K562 (cell line): ENCODE measurements at regions not wholly inside any gene's neighbourhood (a gene's known extent, or its start where the extent isn't known, plus 50 kb on each side); places are given as distances from the start of the nearest gene placed in this dataset.

Experiments
- ADNP ChIP-seq: fragments of 200-800 bp; sonication (Bioruptor generic); IDR thresholded peaks from 2 replicates; pipeline ENCODE4 v1.6.1; 2016; ENCODE audit warnings: missing genetic modification characterization, missing compliant biosample characterization
- EP300 ChIP-seq: IDR thresholded peaks from 2 replicates; pipeline ENCODE4 v1.6.1; 2012; ENCODE audit warnings: low read length, improper control_type of control experiment
- JUN ChIP-seq, 2 experiments: sonication (generic) in 1 of 2; formaldehyde crosslinking in 1 of 2; IDR thresholded peaks; 2 replicates each; pipeline versions ENCODE4 v1.6.1 to v1.8.0; 2012 to 2022; ENCODE audit warnings: borderline replicate concordance in 2 of 2, mild to moderate bottlenecking in 2 of 2, improper control_type of control experiment in 1 of 2, low read depth in 1 of 2, low read length in 1 of 2, missing genetic modification reagents in 1 of 2
- MTA3 ChIP-seq: fragments of 450-650 bp; formaldehyde crosslinking; IDR thresholded peaks from 2 replicates; pipeline ENCODE4 v1.6.1; 2017; ENCODE audit warnings: mild to moderate bottlenecking, borderline replicate concordance
- RAD51 ChIP-seq: fragments of 450-650 bp; IDR thresholded peaks from 2 replicates; pipeline ENCODE4 v1.7.1; 2016; ENCODE audit warnings: low read depth, mild to moderate bottlenecking, borderline replicate concordance
- SOX6 ChIP-seq: fragments of 450-650 bp; IDR thresholded peaks from 2 replicates; pipeline ENCODE4 v1.6.1; 2014; ENCODE audit warnings: mild to moderate bottlenecking
- YY1 ChIP-seq, 3 experiments: IDR thresholded peaks; 2 replicates each; pipeline ENCODE4 v1.6.1; 2011; ENCODE audit warnings: low read length in 2 of 3, mild to moderate bottlenecking in 2 of 3, moderate library complexity in 2 of 3, borderline replicate concordance in 1 of 3, control low read depth in 1 of 3, low read depth in 1 of 3; ENCODE audit not compliant: insufficient read depth in 3 of 3, insufficient replicate concordance in 2 of 3, control insufficient read depth in 1 of 3, insufficient read length in 1 of 3; ENCODE audit errors: extremely low read depth in 1 of 3
- ZNF140 ChIP-seq: fragments of 250-450 bp; sonication (Bioruptor Pico); IDR thresholded peaks from 2 replicates; pipeline ENCODE4 v1.8.0; 2021; ENCODE audit warnings: moderate library complexity, mild to moderate bottlenecking, inconsistent platforms
- TF ChIP-seq, protein P1 (sequence below), 3 experiments: IDR thresholded peaks in 2 of 3; conservative IDR thresholded peaks in 1 of 3; 2 replicates each; pipeline ENCODE4 v1.5.1; 2011 to 2012; ENCODE audit warnings: low read length in 3 of 3, mild to moderate bottlenecking in 3 of 3, control low read depth in 2 of 3, improper control_type of control experiment in 1 of 3, inconsistent platforms in 1 of 3, low read depth in 1 of 3, mixed read lengths in 1 of 3, moderate library complexity in 1 of 3; ENCODE audit not compliant: insufficient read depth in 2 of 3
- TF ChIP-seq, protein P2 (sequence below): fragments of 250-450 bp; sonication (Bioruptor Pico); IDR thresholded peaks from 2 replicates; pipeline ENCODE4 v1.8.0; 2022; ENCODE audit warnings: moderate library complexity, mild to moderate bottlenecking, inconsistent platforms

DNA sequence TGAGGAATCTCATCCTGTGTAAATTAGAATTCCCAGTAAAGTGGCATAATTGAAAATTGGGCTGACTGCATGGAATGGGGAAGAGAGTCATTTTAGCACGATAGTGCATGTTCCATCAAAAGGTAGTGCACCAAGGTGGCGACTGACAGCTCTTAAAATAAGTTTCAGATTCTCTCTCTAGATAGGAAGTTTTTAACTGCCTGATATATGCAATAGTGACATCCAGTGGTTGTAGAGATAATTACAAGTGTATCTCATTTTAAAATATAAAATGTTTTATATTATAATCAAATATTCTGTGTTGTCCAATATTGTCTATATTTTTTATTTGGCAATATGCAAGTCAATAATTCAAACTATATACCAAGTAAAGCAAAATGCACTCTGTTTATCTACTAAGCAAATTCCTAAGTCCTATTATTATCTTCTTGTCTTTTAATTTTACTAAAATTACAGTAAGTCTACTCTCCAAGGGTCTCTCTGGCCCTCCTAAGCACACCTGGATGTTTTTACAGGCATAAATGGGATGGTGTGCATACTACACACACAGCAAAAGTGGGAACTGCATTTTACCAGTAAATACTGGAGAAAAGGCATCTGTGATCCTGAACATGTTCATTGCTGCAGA, 397.7 kb upstream of the HNRNPA3 start:
- TF ChIP-seq, protein P1, sequence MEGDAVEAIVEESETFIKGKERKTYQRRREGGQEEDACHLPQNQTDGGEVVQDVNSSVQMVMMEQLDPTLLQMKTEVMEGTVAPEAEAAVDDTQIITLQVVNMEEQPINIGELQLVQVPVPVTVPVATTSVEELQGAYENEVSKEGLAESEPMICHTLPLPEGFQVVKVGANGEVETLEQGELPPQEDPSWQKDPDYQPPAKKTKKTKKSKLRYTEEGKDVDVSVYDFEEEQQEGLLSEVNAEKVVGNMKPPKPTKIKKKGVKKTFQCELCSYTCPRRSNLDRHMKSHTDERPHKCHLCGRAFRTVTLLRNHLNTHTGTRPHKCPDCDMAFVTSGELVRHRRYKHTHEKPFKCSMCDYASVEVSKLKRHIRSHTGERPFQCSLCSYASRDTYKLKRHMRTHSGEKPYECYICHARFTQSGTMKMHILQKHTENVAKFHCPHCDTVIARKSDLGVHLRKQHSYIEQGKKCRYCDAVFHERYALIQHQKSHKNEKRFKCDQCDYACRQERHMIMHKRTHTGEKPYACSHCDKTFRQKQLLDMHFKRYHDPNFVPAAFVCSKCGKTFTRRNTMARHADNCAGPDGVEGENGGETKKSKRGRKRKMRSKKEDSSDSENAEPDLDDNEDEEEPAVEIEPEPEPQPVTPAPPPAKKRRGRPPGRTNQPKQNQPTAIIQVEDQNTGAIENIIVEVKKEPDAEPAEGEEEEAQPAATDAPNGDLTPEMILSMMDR (IDR thresholded peaks at IDR 0.05 in 2 of 3, conservative IDR thresholded peaks at IDR 0.05 in 1 of 3; ENCODE audit: insufficient read depth in 2 of 3, low read depth in 1 of 3, low read length in 3 of 3): peak; percentile 49 to 82 (median 62); a peak in 4 of 6 replicates
- TF ChIP-seq EP300: no peak
- TF ChIP-seq ZNF140 (CRISPR knock-in tag): no peak
- TF ChIP-seq ADNP (tag): no peak
- TF ChIP-seq YY1 (IDR thresholded peaks at IDR 0.05; ENCODE audit: borderline replicate concordance in 1 of 3, control insufficient read depth in 1 of 3, extremely low read depth in 1 of 3, insufficient read depth in 3 of 3, insufficient read length in 1 of 3, insufficient replicate concordance in 2 of 3, low read depth in 1 of 3, low read length in 2 of 3): no peak
- TF ChIP-seq, protein P2, sequence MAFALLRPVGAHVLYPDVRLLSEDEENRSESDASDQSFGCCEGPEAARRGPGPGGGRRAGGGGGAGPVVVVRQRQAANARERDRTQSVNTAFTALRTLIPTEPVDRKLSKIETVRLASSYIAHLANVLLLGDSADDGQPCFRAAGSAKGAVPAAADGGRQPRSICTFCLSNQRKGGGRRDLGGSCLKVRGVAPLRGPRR (CRISPR knock-in tag): no peak
- no peak for TF ChIP-seq MTA3
- no peak for TF ChIP-seq RAD51
- TF ChIP-seq JUN (IDR thresholded peaks at IDR 0.05; ENCODE audit: borderline replicate concordance, low read depth, low read length): no peak
- no peak for TF ChIP-seq JUN (CRISPR knock-in tag; IDR thresholded peaks at IDR 0.05; ENCODE audit: borderline replicate concordance)
- no peak for TF ChIP-seq SOX6
